ENCODE measurements at regions not wholly inside any gene's neighbourhood (a gene's known extent, or its start where the extent isn't known, plus 50 kb on each side); places are given as distances from the start of the nearest gene placed in this dataset.

GRCh38 chr20:48066851-48067250 is 281.6 kb upstream of the SULF2 start:
- no peaks in the 10 kb centered on the region for H3K27me3 ChIP-seq (ENCODE audit: low read depth, low read length)
- no peak overlapping the region for H3K4me3 ChIP-seq (ENCODE audit: low read depth in 1 of 2, low read length in 2 of 2)
- no peak overlapping the region for H3K27ac ChIP-seq (ENCODE audit: low read length)
- H3K36me3 ChIP-seq (ENCODE audit: control insufficient read depth in 1 of 2, insufficient read depth in 2 of 2, low read length in 2 of 2) = no peaks in the 10 kb centered on the region
- H3K9me3 ChIP-seq (ENCODE audit: control insufficient read depth in 1 of 2, low read length in 2 of 2) = no peaks in the 10 kb centered on the region
- no peaks in the 10 kb centered on the region for H3K4me1 ChIP-seq (ENCODE audit: control insufficient read depth in 1 of 2, insufficient read depth in 2 of 2, low read length in 2 of 2)

- H3K27me3 ChIP-seq (ENCODE audit: low read depth, low read length) = no peaks in the 10 kb centered on the region
- no peaks in the 10 kb centered on the region for H3K9me3 ChIP-seq (ENCODE audit: control insufficient read depth in 1 of 2, low read length in 2 of 2)
- H3K4me3 ChIP-seq (ENCODE audit: low read depth in 1 of 2, low read length in 2 of 2) = no peak overlapping the region
- H3K36me3 ChIP-seq (ENCODE audit: control insufficient read depth in 1 of 2, insufficient read depth in 2 of 2, low read length in 2 of 2) = no peaks in the 10 kb centered on the region
- no peak overlapping the region for H3K27ac ChIP-seq (ENCODE audit: low read length)
- H3K4me1 ChIP-seq (ENCODE audit: control insufficient read depth in 1 of 2, insufficient read depth in 2 of 2, low read length in 2 of 2) = no peaks in the 10 kb centered on the region
These were observed 281.0 kb upstream of the SULF2 start for GRCh38 chr20:48066246-48066645.

GRCh38 chr20:48065833-48066232 is 280.6 kb upstream of the SULF2 start:
- H3K9me3 ChIP-seq (ENCODE audit: control insufficient read depth in 1 of 2, low read length in 2 of 2) = no peaks in the 10 kb centered on the region
- H3K4me3 ChIP-seq (ENCODE audit: low read depth in 1 of 2, low read length in 2 of 2) = no peak overlapping the region
- no peaks in the 10 kb centered on the region for H3K4me1 ChIP-seq (ENCODE audit: control insufficient read depth in 1 of 2, insufficient read depth in 2 of 2, low read length in 2 of 2)
- H3K36me3 ChIP-seq (ENCODE audit: control insufficient read depth in 1 of 2, insufficient read depth in 2 of 2, low read length in 2 of 2) = no peaks in the 10 kb centered on the region
- H3K27me3 ChIP-seq (ENCODE audit: low read depth, low read length) = no peaks in the 10 kb centered on the region
- no peak overlapping the region for H3K27ac ChIP-seq (ENCODE audit: low read length)

- Histone ChIP-seq H3K36me3 (ENCODE audit: control insufficient read depth in 1 of 2, insufficient read depth in 2 of 2, low read length in 2 of 2) (no peaks in the 10 kb centered on the region), H3K9me3 (ENCODE audit: control insufficient read depth in 1 of 2, low read length in 2 of 2) (no peaks in the 10 kb centered on the region), H3K4me3 (ENCODE audit: low read depth in 1 of 2, low read length in 2 of 2) (no peak overlapping the region), H3K4me1 (ENCODE audit: control insufficient read depth in 1 of 2, insufficient read depth in 2 of 2, low read length in 2 of 2) (no peaks in the 10 kb centered on the region), H3K27ac (ENCODE audit: low read length) (no peak overlapping the region), H3K27me3 (ENCODE audit: low read depth, low read length) (no peaks in the 10 kb centered on the region)
These were observed 279.6 kb upstream of the SULF2 start for GRCh38 chr20:48064929-48065328.

GRCh38 chr20:48060841-48061720 is 275.8 kb upstream of the SULF2 start:
- Histone ChIP-seq H3K4me3 (ENCODE audit: low read depth in 1 of 2, low read length in 2 of 2) (no peak overlapping the region), H3K27ac (ENCODE audit: low read length) (no peak overlapping the region), H3K27me3 (ENCODE audit: low read depth, low read length) (no peaks in the 10 kb centered on the region), H3K36me3 (ENCODE audit: control insufficient read depth in 1 of 2, insufficient read depth in 2 of 2, low read length in 2 of 2) (no peaks in the 10 kb centered on the region), H3K9me3 (ENCODE audit: control insufficient read depth in 1 of 2, low read length in 2 of 2) (peaks cover 0 to 4% of the 10 kb centered on the region in 2 donors), H3K4me1 (ENCODE audit: control insufficient read depth in 1 of 2, insufficient read depth in 2 of 2, low read length in 2 of 2) (no peaks in the 10 kb centered on the region)

- Histone ChIP-seq H3K4me3 (ENCODE audit: low read depth in 1 of 2, low read length in 2 of 2) (no peak overlapping the region), H3K27ac (ENCODE audit: low read length) (no peak overlapping the region), H3K4me1 (ENCODE audit: control insufficient read depth in 1 of 2, insufficient read depth in 2 of 2, low read length in 2 of 2) (no peaks in the 10 kb centered on the region), H3K27me3 (ENCODE audit: low read depth, low read length) (no peaks in the 10 kb centered on the region), H3K36me3 (ENCODE audit: control insufficient read depth in 1 of 2, insufficient read depth in 2 of 2, low read length in 2 of 2) (no peaks in the 10 kb centered on the region), H3K9me3 (ENCODE audit: control insufficient read depth in 1 of 2, low read length in 2 of 2) (peaks cover 0 to 4% of the 10 kb centered on the region in 2 donors)
These were observed 273.6 kb upstream of the SULF2 start for GRCh38 chr20:48058611-48059559.

GRCh38 chr20:48057739-48058138 is 272.5 kb upstream of the SULF2 start:
- Histone ChIP-seq H3K9me3 (ENCODE audit: control insufficient read depth in 1 of 2, low read length in 2 of 2) (peaks cover 0 to 4% of the 10 kb centered on the region in 2 donors), H3K4me1 (ENCODE audit: control insufficient read depth in 1 of 2, insufficient read depth in 2 of 2, low read length in 2 of 2) (no peaks in the 10 kb centered on the region), H3K36me3 (ENCODE audit: control insufficient read depth in 1 of 2, insufficient read depth in 2 of 2, low read length in 2 of 2) (no peaks in the 10 kb centered on the region), H3K4me3 (ENCODE audit: low read depth in 1 of 2, low read length in 2 of 2) (no peak overlapping the region), H3K27me3 (ENCODE audit: low read depth, low read length) (no peaks in the 10 kb centered on the region), H3K27ac (ENCODE audit: low read length) (no peak overlapping the region)

- Histone ChIP-seq H3K4me3 (ENCODE audit: low read depth in 1 of 2, low read length in 2 of 2) (no peak overlapping the region), H3K4me1 (ENCODE audit: control insufficient read depth in 1 of 2, insufficient read depth in 2 of 2, low read length in 2 of 2) (no peaks in the 10 kb centered on the region), H3K27ac (ENCODE audit: low read length) (no peak overlapping the region), H3K27me3 (ENCODE audit: low read depth, low read length) (no peaks in the 10 kb centered on the region), H3K9me3 (ENCODE audit: control insufficient read depth in 1 of 2, low read length in 2 of 2) (peaks cover 0 to 4% of the 10 kb centered on the region in 2 donors), H3K36me3 (ENCODE audit: control insufficient read depth in 1 of 2, insufficient read depth in 2 of 2, low read length in 2 of 2) (no peaks in the 10 kb centered on the region)
These were observed 272.0 kb upstream of the SULF2 start for GRCh38 chr20:48057251-48057650.

- H3K4me1 ChIP-seq (ENCODE audit: control insufficient read depth in 1 of 2, insufficient read depth in 2 of 2, low read length in 2 of 2) = no peaks in the 10 kb centered on the region
- H3K4me3 ChIP-seq (ENCODE audit: low read depth in 1 of 2, low read length in 2 of 2) = no peak overlapping the region
- H3K27ac ChIP-seq (ENCODE audit: low read length) = no peak overlapping the region
- no peaks in the 10 kb centered on the region for H3K36me3 ChIP-seq (ENCODE audit: control insufficient read depth in 1 of 2, insufficient read depth in 2 of 2, low read length in 2 of 2)
- H3K27me3 ChIP-seq (ENCODE audit: low read depth, low read length) = no peaks in the 10 kb centered on the region
- peaks cover 0 to 4% of the 10 kb centered on the region in 2 donors for H3K9me3 ChIP-seq (ENCODE audit: control insufficient read depth in 1 of 2, low read length in 2 of 2)
These were observed 270.9 kb upstream of the SULF2 start for GRCh38 chr20:48056218-48056617.

GRCh38 chr20:48054051-48054450 is 268.8 kb upstream of the SULF2 start:
- Histone ChIP-seq H3K36me3 (ENCODE audit: control insufficient read depth in 1 of 2, insufficient read depth in 2 of 2, low read length in 2 of 2) (no peaks in the 10 kb centered on the region), H3K27ac (ENCODE audit: low read length) (no peak overlapping the region), H3K9me3 (ENCODE audit: control insufficient read depth in 1 of 2, low read length in 2 of 2) (peaks cover 0 to 4% of the 10 kb centered on the region in 2 donors), H3K4me3 (ENCODE audit: low read depth in 1 of 2, low read length in 2 of 2) (no peak overlapping the region), H3K4me1 (ENCODE audit: control insufficient read depth in 1 of 2, insufficient read depth in 2 of 2, low read length in 2 of 2) (no peaks in the 10 kb centered on the region), H3K27me3 (ENCODE audit: low read depth, low read length) (no peaks in the 10 kb centered on the region)

GRCh38 chr20:48052475-48052835 is 267.2 kb upstream of the SULF2 start:
- Histone ChIP-seq H3K36me3 (ENCODE audit: control insufficient read depth in 1 of 2, insufficient read depth in 2 of 2, low read length in 2 of 2) (no peaks in the 10 kb centered on the region), H3K4me1 (ENCODE audit: control insufficient read depth in 1 of 2, insufficient read depth in 2 of 2, low read length in 2 of 2) (no peaks in the 10 kb centered on the region), H3K9me3 (ENCODE audit: control insufficient read depth in 1 of 2, low read length in 2 of 2) (no peaks in the 10 kb centered on the region), H3K4me3 (ENCODE audit: low read depth in 1 of 2, low read length in 2 of 2) (no peak overlapping the region), H3K27ac (ENCODE audit: low read length) (no peak overlapping the region), H3K27me3 (ENCODE audit: low read depth, low read length) (no peaks in the 10 kb centered on the region)

Data from muscle layer of duodenum (tissue), 2 donors.